ENCODE measurements at regions not wholly inside any gene's neighbourhood (a gene's known extent, or its start where the extent isn't known, plus 50 kb on each side); places are given as distances from the start of the nearest gene placed in this dataset.

DNA sequence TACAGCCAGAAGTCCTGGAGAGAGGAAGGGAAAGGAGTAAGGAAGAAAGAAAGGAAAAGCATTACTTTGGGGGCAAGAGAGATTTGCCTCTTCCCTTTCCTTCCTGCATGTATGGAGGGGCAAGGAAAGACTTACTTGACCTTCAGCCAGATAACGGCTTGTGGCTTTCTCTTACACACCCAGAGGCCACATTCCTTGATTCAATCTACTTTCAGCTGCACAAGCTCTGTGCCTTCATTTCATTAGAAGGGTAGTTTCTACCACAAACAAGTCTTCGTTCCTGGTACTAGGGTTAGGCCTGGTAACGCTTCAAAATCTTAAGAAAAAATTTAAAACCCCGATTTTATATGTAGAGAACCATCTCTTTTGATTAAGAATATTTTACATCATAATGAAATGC lies 835.9 kb downstream of the TUSC7 start:
- ChIA-PET POLR2A (ENCODE audit: partially characterized antibody) (no interaction called here), CTCF (ENCODE audit: partially characterized antibody) (interaction anchor here (0.6 to 1.7 kb wide), 4 partner anchors 20 to 770 kb away, joined by 3 to 4 read pairs (median 3); no protein-coding TSS in a partner anchor)
- Histone ChIP-seq H3K27me3 (replicated peaks in 1 of 4; ENCODE audit: control insufficient read depth in 3 of 4, extremely low read depth in 1 of 4, insufficient read depth in 3 of 4, low read length in 3 of 4) (peaks cover 0 to 1% (median 0%) of the 10 kb centered on the region in 4 experiments; a peak in 1 of 7 replicates), H3K4ac (replicated peaks; ENCODE audit: insufficient read length, low read depth, low read length) (no peak overlapping the region), H3K56ac (replicated peaks; ENCODE audit: insufficient read length, low read depth, low read length) (no peak overlapping the region), H3K18ac (ENCODE audit: extremely low read depth, low read length) (no peak overlapping the region), H2BK12ac (ENCODE audit: low read depth, low read length) (no peak overlapping the region), H3K27ac (ENCODE audit: low read depth, low read length) (no peak overlapping the region), H2AFZ (ENCODE audit: low read length) (no peak overlapping the region), H3K79me1 (ENCODE audit: low read depth, low read length) (no peaks in the 10 kb centered on the region), H4K5ac (ENCODE audit: insufficient read length, low read depth, low read length) (no peak overlapping the region), H3K4me3 (ENCODE audit: extremely low read depth in 1 of 4, insufficient read depth in 2 of 4, low read depth in 3 of 4, low read length in 4 of 4) (no peak overlapping the region), H2BK120ac (replicated peaks; ENCODE audit: low read depth, low read length) (no peak overlapping the region), H3K9ac (replicated peaks in 1 of 4; ENCODE audit: extremely low read depth in 1 of 4, low read depth in 3 of 4, low read length in 3 of 4) (no peak overlapping the region), H3K36me3 (ENCODE audit: control insufficient read depth in 2 of 4, insufficient read depth in 4 of 4, low read length in 3 of 4) (no peaks in the 10 kb centered on the region), H4K91ac (replicated peaks; ENCODE audit: insufficient read length, low read length) (no peak overlapping the region), H4K8ac (ENCODE audit: extremely low read depth, insufficient read depth, low read length) (no peak overlapping the region), H2BK5ac (ENCODE audit: low read depth, low read length) (no peak overlapping the region), H3K4me1 (replicated peaks in 1 of 4; ENCODE audit: control insufficient read depth in 3 of 4, insufficient read depth in 4 of 4, low read length in 3 of 4) (no peaks in the 10 kb centered on the region), H3K23ac (ENCODE audit: insufficient read length) (no peak overlapping the region), H2BK15ac (ENCODE audit: low read length) (no peak overlapping the region), H2AK5ac (ENCODE audit: low read depth, low read length) (no peak overlapping the region), H3K79me2 (ENCODE audit: control insufficient read depth in 1 of 2, insufficient read depth in 2 of 2, low read length in 2 of 2) (no peaks in the 10 kb centered on the region), H2BK20ac (ENCODE audit: low read length) (no peak overlapping the region), H3K14ac (ENCODE audit: insufficient read length) (no peak overlapping the region), H3K23me2 (ENCODE audit: low read depth, low read length) (no peaks in the 10 kb centered on the region), H3K9me3 (ENCODE audit: insufficient read depth in 2 of 2, low read depth in 1 of 2, low read length in 1 of 2) (no peaks in the 10 kb centered on the region), H3K4me2 (ENCODE audit: insufficient read depth in 1 of 2, low read depth in 2 of 2, low read length in 2 of 2) (no peak overlapping the region), H4K20me1 (replicated peaks in 1 of 2; ENCODE audit: control insufficient read depth in 1 of 2, insufficient read depth in 2 of 2, low read length in 2 of 2) (no peaks in the 10 kb centered on the region)
- WGBS, 2 experiments (ENCODE audit: extremely low coverage in 1 of 2, insufficient coverage in 1 of 2, insufficient read length in 1 of 2, insufficient replicate concordance in 2 of 2, low coverage in 1 of 2, low lambda C conversion rate in 2 of 2, missing lambda C conversion rate in 1 of 2): 88% methylated on average over 4 of the region's 4 CpGs; no CpG with 5 or more reads in 1 of the 2 experiments
- no peak for FAIRE-seq
- no peak for DNase-seq (ENCODE audit: low read depth in 1 of 2, low spot score in 2 of 2)
- TF ChIP-seq ZNF274 (IDR thresholded peaks at IDR 0.05; ENCODE audit: borderline replicate concordance, extremely low read depth, low read length): no peak
- no peak for TF ChIP-seq PHF8 (conservative IDR thresholded peaks at IDR 0.05; ENCODE audit: low read depth, low read length)
- no peak for TF ChIP-seq FOSL1 (IDR thresholded peaks at IDR 0.05; ENCODE audit: insufficient read depth, low read depth, low read length)
- TF ChIP-seq POLR2AphosphoS5 (IDR thresholded peaks at IDR 0.05; ENCODE audit: low read depth, low read length): no peak
- TF ChIP-seq SIRT6 (IDR thresholded peaks at IDR 0.05; ENCODE audit: low read length): no peak
- TF ChIP-seq GTF2F1 (IDR thresholded peaks at IDR 0.05; ENCODE audit: borderline replicate concordance, low read depth, low read length): no peak
- TF ChIP-seq BRCA1 (IDR thresholded peaks at IDR 0.05; ENCODE audit: low read depth, low read length): no peak
- TF ChIP-seq, protein P1, sequence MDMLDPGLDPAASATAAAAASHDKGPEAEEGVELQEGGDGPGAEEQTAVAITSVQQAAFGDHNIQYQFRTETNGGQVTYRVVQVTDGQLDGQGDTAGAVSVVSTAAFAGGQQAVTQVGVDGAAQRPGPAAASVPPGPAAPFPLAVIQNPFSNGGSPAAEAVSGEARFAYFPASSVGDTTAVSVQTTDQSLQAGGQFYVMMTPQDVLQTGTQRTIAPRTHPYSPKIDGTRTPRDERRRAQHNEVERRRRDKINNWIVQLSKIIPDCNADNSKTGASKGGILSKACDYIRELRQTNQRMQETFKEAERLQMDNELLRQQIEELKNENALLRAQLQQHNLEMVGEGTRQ (IDR thresholded peaks at IDR 0.05; ENCODE audit: low read length): no peak
- TF ChIP-seq POLR2A (IDR thresholded peaks at IDR 0.05; ENCODE audit: control extremely low read depth in 1 of 2, low read depth in 2 of 2, low read length in 2 of 2): no peak
- TF ChIP-seq, protein P2, sequence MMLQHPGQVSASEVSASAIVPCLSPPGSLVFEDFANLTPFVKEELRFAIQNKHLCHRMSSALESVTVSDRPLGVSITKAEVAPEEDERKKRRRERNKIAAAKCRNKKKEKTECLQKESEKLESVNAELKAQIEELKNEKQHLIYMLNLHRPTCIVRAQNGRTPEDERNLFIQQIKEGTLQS (IDR thresholded peaks at IDR 0.05; ENCODE audit: insufficient read depth, low read depth, low read length): no peak
- TF ChIP-seq CTBP2 (IDR thresholded peaks at IDR 0.05; ENCODE audit: borderline replicate concordance, insufficient read depth, insufficient read length, low read length): no peak
- no peak for TF ChIP-seq GABPA (IDR thresholded peaks at IDR 0.05; ENCODE audit: borderline replicate concordance, insufficient read depth, low read length)
- no peak for TF ChIP-seq SIN3A (conservative IDR thresholded peaks at IDR 0.05 in 1 of 2, IDR thresholded peaks at IDR 0.05 in 1 of 2; ENCODE audit: low read depth in 1 of 2, low read length in 2 of 2)
- TF ChIP-seq CHD2 (IDR thresholded peaks at IDR 0.05; ENCODE audit: low read length): no peak
